SK-N-SH (cell line): ENCODE measurements at regions not wholly inside any gene's neighbourhood (a gene's known extent, or its start where the extent isn't known, plus 50 kb on each side); places are given as distances from the start of the nearest gene placed in this dataset.

Source experiments
- CTCF ChIA-PET: fragments of 300-600, 350-600 bp; formaldehyde crosslinking; extraction: SDS; loops from one replicate; lab custom pipeline; 2021; lab: Yijun Ruan, JAX
- POLR2A ChIA-PET: fragments of 350-600 bp; sonication (Branson Sonifier 250); formaldehyde crosslinking; extraction: SDS; loops from one replicate; lab custom pipeline; 2020; ENCODE audit warnings: antibody characterized with exemption, inconsistent platforms; lab: Yijun Ruan, JAX
- DNase-seq: peaks from one replicate; pipeline ENCODE4 v3.0.0; 2012
- H2AFZ ChIP-seq: fragments of 200-600 bp; sonication (generic); 2 replicates; pipeline ENCODE4 v1.8.1; 2016; ENCODE audit warnings: antibody characterized with exemption, mild to moderate bottlenecking, low read depth
- H3F3A ChIP-seq: fragments of 200-600 bp; sonication (generic); replicated peaks from 2 replicates; pipeline ENCODE3; 2016; ENCODE audit warnings: antibody characterized with exemption, mild to moderate bottlenecking; ENCODE audit not compliant: insufficient read depth
- H3K27ac ChIP-seq, 2 experiments: fragments of 200-500 bp in 1 of 2; fragments of 200-600 bp in 1 of 2; sonication (Bioruptor generic) in 1 of 2; sonication (generic), shearing (Covaris generic) in 1 of 2; 2 replicates each; pipeline versions ENCODE4 v1.5.1 to v1.6.1; 2014 to 2016; ENCODE audit warnings: low read depth in 2 of 2, inconsistent platforms in 1 of 2, low read length in 1 of 2, mild to moderate bottlenecking in 1 of 2, mixed read lengths in 1 of 2
- H3K27me3 ChIP-seq: fragments of 200-600 bp; sonication (generic), shearing (Covaris generic); 2 replicates; pipeline ENCODE4 v1.6.1; 2016; ENCODE audit warnings: mixed run types; ENCODE audit not compliant: insufficient read depth
- H3K36me3 ChIP-seq, 2 experiments: fragments of 200-500 bp in 1 of 2; fragments of 200-600 bp in 1 of 2; sonication (Bioruptor generic) in 1 of 2; sonication (generic) in 1 of 2; replicated peaks in 1 of 2; 2 replicates each; pipeline versions ENCODE3 to v1.5.1; 2014 to 2016; ENCODE audit warnings: low read length in 1 of 2, mild to moderate bottlenecking in 1 of 2; ENCODE audit not compliant: insufficient read depth in 2 of 2, control insufficient read depth in 1 of 2
- H3K4me1 ChIP-seq, 2 experiments: fragments of 200-500 bp in 1 of 2; fragments of 200-600 bp in 1 of 2; sonication (Bioruptor generic) in 1 of 2; sonication (generic), shearing (Covaris generic) in 1 of 2; 2 replicates each; pipeline versions ENCODE4 v1.5.1 to v1.6.1; 2014 to 2016; ENCODE audit warnings: low read depth in 1 of 2, low read length in 1 of 2, mixed run types in 1 of 2; ENCODE audit not compliant: insufficient read depth in 2 of 2, control insufficient read depth in 1 of 2
- H3K4me2 ChIP-seq: fragments of 200-600 bp; sonication (generic), shearing (Covaris generic); 2 replicates; pipeline ENCODE4 v1.6.1; 2017; ENCODE audit warnings: mixed run types
- H3K4me3 ChIP-seq, 2 experiments: fragments of 200-500 bp in 1 of 2; fragments of 200-600 bp in 1 of 2; sonication (Bioruptor generic) in 1 of 2; sonication (generic), shearing (Covaris generic) in 1 of 2; 2 replicates each; pipeline versions ENCODE4 v1.5.1 to v1.8.1; 2014 to 2016; ENCODE audit warnings: low read depth in 2 of 2, inconsistent platforms in 1 of 2, low read length in 1 of 2, mild to moderate bottlenecking in 1 of 2, mixed read lengths in 1 of 2, moderate library complexity in 1 of 2
- H3K79me2 ChIP-seq: fragments of 200-600 bp; sonication (generic); 2 replicates; pipeline ENCODE4 v1.8.1; 2017; ENCODE audit warnings: mild to moderate bottlenecking; ENCODE audit not compliant: insufficient read depth
- H3K9ac ChIP-seq: fragments of 200-600 bp; sonication (generic); 2 replicates; pipeline ENCODE4 v1.6.1; 2017; ENCODE audit warnings: mixed run types
- H3K9me2 ChIP-seq: fragments of 200-600 bp; sonication (generic); 2 replicates; pipeline ENCODE4 v1.6.1; 2017; ENCODE audit warnings: mixed run types
- H3K9me3 ChIP-seq: fragments of 200-600 bp; sonication (generic); 2 replicates; pipeline ENCODE4 v1.6.1; 2017; ENCODE audit warnings: mixed run types, mild to moderate bottlenecking, moderate library complexity
- H4K20me1 ChIP-seq: fragments of 200-600 bp; sonication (generic); 2 replicates; pipeline ENCODE4 v1.6.1; 2017; ENCODE audit warnings: mild to moderate bottlenecking, mixed run types; ENCODE audit not compliant: insufficient read depth
- CHD2 ChIP-seq: fragments of 150-350 bp; IDR thresholded peaks from 2 replicates; pipeline ENCODE4 v1.6.1; 2018; ENCODE audit warnings: low read length; ENCODE audit not compliant: partially characterized antibody
- CTCF ChIP-seq: fragments of 200-600 bp; sonication (generic); IDR thresholded peaks from 2 replicates; pipeline ENCODE4 v1.6.1; 2017; ENCODE audit warnings: antibody characterized with exemption, mild to moderate bottlenecking, moderate library complexity
- ELF1 ChIP-seq: IDR thresholded peaks from 2 replicates; pipeline ENCODE4 v1.4.0; 2012
- FOSL2 ChIP-seq: IDR thresholded peaks from 2 replicates; pipeline ENCODE4 v1.4.0; 2012; ENCODE audit warnings: low read depth, mild to moderate bottlenecking, moderate library complexity, borderline replicate concordance
- FOXJ3 ChIP-seq: sonication (generic); formaldehyde crosslinking; IDR thresholded peaks from 2 replicates; pipeline ENCODE4 v1.5.1; 2020; ENCODE audit warnings: mild to moderate bottlenecking, missing genetic modification reagents
- FOXM1 ChIP-seq: IDR thresholded peaks from 2 replicates; pipeline ENCODE4 v1.4.0; 2012; ENCODE audit warnings: low read depth, mild to moderate bottlenecking
- GABPA ChIP-seq: IDR thresholded peaks from 2 replicates; pipeline ENCODE4 v1.4.0; 2012; ENCODE audit warnings: low read depth, mild to moderate bottlenecking
- JUND ChIP-seq: IDR thresholded peaks from 2 replicates; pipeline ENCODE4 v1.4.0; 2012
- NFIC ChIP-seq: IDR thresholded peaks from 2 replicates; pipeline ENCODE4 v1.4.0; 2012; ENCODE audit warnings: borderline replicate concordance
- RCOR1 ChIP-seq: fragments of 150-350 bp; IDR thresholded peaks from 2 replicates; pipeline ENCODE4 v1.6.1; 2017; ENCODE audit warnings: antibody characterized with exemption, low read length
- RXRA ChIP-seq: IDR thresholded peaks from 2 replicates; pipeline ENCODE4 v1.4.0; 2012; ENCODE audit warnings: low read depth, mild to moderate bottlenecking, borderline replicate concordance
- SIN3A ChIP-seq: IDR thresholded peaks from 2 replicates; pipeline ENCODE4 v1.6.1; 2012; ENCODE audit warnings: low read depth, mild to moderate bottlenecking, low read length, moderate library complexity, borderline replicate concordance
- TAF1 ChIP-seq: IDR thresholded peaks from 2 replicates; pipeline ENCODE4 v1.6.1; 2012; ENCODE audit warnings: low read depth, mild to moderate bottlenecking, low read length, moderate library complexity, borderline replicate concordance
- TCF12 ChIP-seq: IDR thresholded peaks from 2 replicates; pipeline ENCODE4 v1.4.0; 2012
- TEAD4 ChIP-seq: IDR thresholded peaks from 2 replicates; pipeline ENCODE4 v1.4.0; 2012; ENCODE audit warnings: mild to moderate bottlenecking, borderline replicate concordance; ENCODE audit not compliant: insufficient read depth
- USF1 ChIP-seq: IDR thresholded peaks from 2 replicates; pipeline ENCODE4 v1.4.0; 2012; ENCODE audit warnings: low read depth, borderline replicate concordance
- YY1 ChIP-seq: IDR thresholded peaks from 2 replicates; pipeline ENCODE4 v1.4.0; 2012; ENCODE audit warnings: low read depth, mild to moderate bottlenecking
- WGBS: methylation state at CpG from one replicate; pipeline ENCODE4 v1.1.6; 2017; ENCODE audit warnings: low lambda C conversion rate; 5-methylcytosine and 5-hydroxymethylcytosine counted together
- TF ChIP-seq, protein P1 (sequence below): IDR thresholded peaks from 2 replicates; pipeline ENCODE4 v1.6.1; 2012; ENCODE audit warnings: mild to moderate bottlenecking, low read depth, low read length, moderate library complexity

DNA sequence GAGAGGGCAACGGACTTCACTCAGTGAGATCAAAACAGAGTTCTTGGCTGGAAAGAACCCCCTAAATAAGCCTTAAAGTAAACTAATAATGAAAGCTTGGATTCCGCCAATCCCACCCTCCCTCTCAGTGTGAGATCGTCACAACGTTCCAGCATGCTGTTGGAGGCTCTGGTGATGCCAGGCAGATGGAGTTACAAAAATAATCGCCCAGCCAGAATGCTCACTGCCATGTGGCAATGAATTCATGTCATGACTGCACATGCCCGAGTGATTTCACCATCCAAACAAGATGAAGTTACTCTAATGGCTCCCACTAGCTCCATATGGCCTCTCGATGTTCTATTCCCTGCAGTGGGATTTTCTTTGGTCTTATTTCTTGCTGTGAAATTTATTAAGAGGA lies 248.0 kb downstream of the SPATA18 start:
- Histone ChIP-seq H3K9ac (no peak overlapping the region), H3F3A (no peaks in the 10 kb centered on the region), H3K4me3 (no peak overlapping the region), H4K20me1 (no peaks in the 10 kb centered on the region), H2AFZ (no peak overlapping the region), H3K79me2 (no peaks in the 10 kb centered on the region), H3K9me2 (no peaks in the 10 kb centered on the region), H3K4me1 (no peaks in the 10 kb centered on the region), H3K9me3 (no peaks in the 10 kb centered on the region), H3K27me3 (no peaks in the 10 kb centered on the region), H3K4me2 (no peak overlapping the region), H3K27ac (no peak overlapping the region), H3K36me3 (no peaks in the 10 kb centered on the region)
- ChIA-PET POLR2A (no interaction called here), CTCF (interaction anchor here (1.5 kb wide), 1 partner anchor 9 kb away, joined by 3 read pairs; no protein-coding TSS in a partner anchor)
- no peak for DNase-seq
- no peak for TF ChIP-seq YY1
- no peak for TF ChIP-seq TEAD4
- no peak for TF ChIP-seq TAF1
- TF ChIP-seq CTCF = no peak
- TF ChIP-seq USF1 = no peak
- TF ChIP-seq CHD2 = no peak
- TF ChIP-seq NFIC = no peak
- no peak for TF ChIP-seq GABPA
- no peak for TF ChIP-seq FOXM1
- TF ChIP-seq RXRA = no peak
- no peak for TF ChIP-seq TCF12
- TF ChIP-seq FOXJ3 (CRISPR knock-in tag) = no peak
- TF ChIP-seq FOSL2 = no peak
- TF ChIP-seq, protein P1, sequence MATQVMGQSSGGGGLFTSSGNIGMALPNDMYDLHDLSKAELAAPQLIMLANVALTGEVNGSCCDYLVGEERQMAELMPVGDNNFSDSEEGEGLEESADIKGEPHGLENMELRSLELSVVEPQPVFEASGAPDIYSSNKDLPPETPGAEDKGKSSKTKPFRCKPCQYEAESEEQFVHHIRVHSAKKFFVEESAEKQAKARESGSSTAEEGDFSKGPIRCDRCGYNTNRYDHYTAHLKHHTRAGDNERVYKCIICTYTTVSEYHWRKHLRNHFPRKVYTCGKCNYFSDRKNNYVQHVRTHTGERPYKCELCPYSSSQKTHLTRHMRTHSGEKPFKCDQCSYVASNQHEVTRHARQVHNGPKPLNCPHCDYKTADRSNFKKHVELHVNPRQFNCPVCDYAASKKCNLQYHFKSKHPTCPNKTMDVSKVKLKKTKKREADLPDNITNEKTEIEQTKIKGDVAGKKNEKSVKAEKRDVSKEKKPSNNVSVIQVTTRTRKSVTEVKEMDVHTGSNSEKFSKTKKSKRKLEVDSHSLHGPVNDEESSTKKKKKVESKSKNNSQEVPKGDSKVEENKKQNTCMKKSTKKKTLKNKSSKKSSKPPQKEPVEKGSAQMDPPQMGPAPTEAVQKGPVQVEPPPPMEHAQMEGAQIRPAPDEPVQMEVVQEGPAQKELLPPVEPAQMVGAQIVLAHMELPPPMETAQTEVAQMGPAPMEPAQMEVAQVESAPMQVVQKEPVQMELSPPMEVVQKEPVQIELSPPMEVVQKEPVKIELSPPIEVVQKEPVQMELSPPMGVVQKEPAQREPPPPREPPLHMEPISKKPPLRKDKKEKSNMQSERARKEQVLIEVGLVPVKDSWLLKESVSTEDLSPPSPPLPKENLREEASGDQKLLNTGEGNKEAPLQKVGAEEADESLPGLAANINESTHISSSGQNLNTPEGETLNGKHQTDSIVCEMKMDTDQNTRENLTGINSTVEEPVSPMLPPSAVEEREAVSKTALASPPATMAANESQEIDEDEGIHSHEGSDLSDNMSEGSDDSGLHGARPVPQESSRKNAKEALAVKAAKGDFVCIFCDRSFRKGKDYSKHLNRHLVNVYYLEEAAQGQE = no peak
- no peak for TF ChIP-seq RCOR1
- TF ChIP-seq SIN3A = no peak
- no peak for TF ChIP-seq ELF1
- TF ChIP-seq JUND = no peak
- WGBS = 25% methylated on average over 4 of the region's 7 CpGs
